ENCODE measurements at regions not wholly inside any gene's neighbourhood (a gene's known extent, or its start where the extent isn't known, plus 50 kb on each side); places are given as distances from the start of the nearest gene placed in this dataset.

DNA sequence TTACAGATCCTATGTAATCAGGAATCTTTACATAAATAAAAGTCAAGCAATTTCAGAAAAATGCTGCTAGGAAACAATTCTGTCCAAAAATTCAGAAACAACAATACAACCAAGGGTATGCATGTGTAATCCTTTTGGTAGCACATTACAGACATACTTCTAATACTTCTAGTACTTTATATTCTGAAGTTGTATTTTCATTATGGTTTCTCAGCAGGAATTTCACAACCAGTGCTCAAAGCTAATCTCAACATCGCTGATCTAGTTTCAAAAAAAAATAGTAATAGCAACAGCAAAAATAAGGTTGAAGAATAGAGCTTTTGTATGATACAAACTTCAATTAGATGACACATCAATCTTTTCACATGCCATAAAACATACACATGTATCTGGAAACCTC lies 545.2 kb downstream of the LTN1 start:
- H3K4me3 ChIP-seq: no peak overlapping the region

More for the DNA sequence above, 545.2 kb downstream of the LTN1 start:
- Mint-ChIP-seq H3K27ac (no peak overlapping the region), H3K27me3 (ENCODE audit: insufficient read depth, low read depth, poor library complexity) (no peaks in the 10 kb centered on the region), H3K4me1 (no peaks in the 10 kb centered on the region), H3K4me3 (no peak overlapping the region), H3K9me3 (0 out of 3 replicates have a peak, but pooled peaks cover 4% of the 10 kb centered on the region), H3K36me3 (ENCODE audit: low read depth) (no peaks in the 10 kb centered on the region)
- Histone ChIP-seq H3K4me1 (ENCODE audit: insufficient read depth) (no peaks in the 10 kb centered on the region), H3K79me2 (replicated peaks; ENCODE audit: insufficient read depth) (no peaks in the 10 kb centered on the region), H4K20me1 (replicated peaks; ENCODE audit: insufficient read depth) (no peaks in the 10 kb centered on the region), H3K9me2 (ENCODE audit: insufficient read depth) (no peaks in the 10 kb centered on the region; the same call in 1 of the 2 replicates), H3K4me2 (no peak overlapping the region), H3F3A (replicated peaks; ENCODE audit: low read depth) (no peaks in the 10 kb centered on the region), H3K36me3 (ENCODE audit: insufficient read depth) (no peaks in the 10 kb centered on the region), H3K27ac (ENCODE audit: low read depth) (no peak overlapping the region), H2AFZ (no peak overlapping the region), H3K27me3 (ENCODE audit: insufficient read depth) (no peaks in the 10 kb centered on the region)
- DNase-seq (ENCODE audit: low spot score): no peak
- ATAC-seq: no peak
- no peak for TF ChIP-seq CREB1 (CRISPR knock-in tag; IDR thresholded peaks at IDR 0.05; ENCODE audit: low read depth)
- no peak for TF ChIP-seq POLR2AphosphoS5 (IDR thresholded peaks at IDR 0.05; ENCODE audit: low read depth)
- TF ChIP-seq ZNF114 (CRISPR knock-in tag; IDR thresholded peaks at IDR 0.05): no peak
- no peak for TF ChIP-seq ZNF331 (CRISPR knock-in tag; IDR thresholded peaks at IDR 0.05; ENCODE audit: low read depth)
- no peak for TF ChIP-seq NANOG (IDR thresholded peaks at IDR 0.05; ENCODE audit: borderline replicate concordance)
- TF ChIP-seq, protein P1, sequence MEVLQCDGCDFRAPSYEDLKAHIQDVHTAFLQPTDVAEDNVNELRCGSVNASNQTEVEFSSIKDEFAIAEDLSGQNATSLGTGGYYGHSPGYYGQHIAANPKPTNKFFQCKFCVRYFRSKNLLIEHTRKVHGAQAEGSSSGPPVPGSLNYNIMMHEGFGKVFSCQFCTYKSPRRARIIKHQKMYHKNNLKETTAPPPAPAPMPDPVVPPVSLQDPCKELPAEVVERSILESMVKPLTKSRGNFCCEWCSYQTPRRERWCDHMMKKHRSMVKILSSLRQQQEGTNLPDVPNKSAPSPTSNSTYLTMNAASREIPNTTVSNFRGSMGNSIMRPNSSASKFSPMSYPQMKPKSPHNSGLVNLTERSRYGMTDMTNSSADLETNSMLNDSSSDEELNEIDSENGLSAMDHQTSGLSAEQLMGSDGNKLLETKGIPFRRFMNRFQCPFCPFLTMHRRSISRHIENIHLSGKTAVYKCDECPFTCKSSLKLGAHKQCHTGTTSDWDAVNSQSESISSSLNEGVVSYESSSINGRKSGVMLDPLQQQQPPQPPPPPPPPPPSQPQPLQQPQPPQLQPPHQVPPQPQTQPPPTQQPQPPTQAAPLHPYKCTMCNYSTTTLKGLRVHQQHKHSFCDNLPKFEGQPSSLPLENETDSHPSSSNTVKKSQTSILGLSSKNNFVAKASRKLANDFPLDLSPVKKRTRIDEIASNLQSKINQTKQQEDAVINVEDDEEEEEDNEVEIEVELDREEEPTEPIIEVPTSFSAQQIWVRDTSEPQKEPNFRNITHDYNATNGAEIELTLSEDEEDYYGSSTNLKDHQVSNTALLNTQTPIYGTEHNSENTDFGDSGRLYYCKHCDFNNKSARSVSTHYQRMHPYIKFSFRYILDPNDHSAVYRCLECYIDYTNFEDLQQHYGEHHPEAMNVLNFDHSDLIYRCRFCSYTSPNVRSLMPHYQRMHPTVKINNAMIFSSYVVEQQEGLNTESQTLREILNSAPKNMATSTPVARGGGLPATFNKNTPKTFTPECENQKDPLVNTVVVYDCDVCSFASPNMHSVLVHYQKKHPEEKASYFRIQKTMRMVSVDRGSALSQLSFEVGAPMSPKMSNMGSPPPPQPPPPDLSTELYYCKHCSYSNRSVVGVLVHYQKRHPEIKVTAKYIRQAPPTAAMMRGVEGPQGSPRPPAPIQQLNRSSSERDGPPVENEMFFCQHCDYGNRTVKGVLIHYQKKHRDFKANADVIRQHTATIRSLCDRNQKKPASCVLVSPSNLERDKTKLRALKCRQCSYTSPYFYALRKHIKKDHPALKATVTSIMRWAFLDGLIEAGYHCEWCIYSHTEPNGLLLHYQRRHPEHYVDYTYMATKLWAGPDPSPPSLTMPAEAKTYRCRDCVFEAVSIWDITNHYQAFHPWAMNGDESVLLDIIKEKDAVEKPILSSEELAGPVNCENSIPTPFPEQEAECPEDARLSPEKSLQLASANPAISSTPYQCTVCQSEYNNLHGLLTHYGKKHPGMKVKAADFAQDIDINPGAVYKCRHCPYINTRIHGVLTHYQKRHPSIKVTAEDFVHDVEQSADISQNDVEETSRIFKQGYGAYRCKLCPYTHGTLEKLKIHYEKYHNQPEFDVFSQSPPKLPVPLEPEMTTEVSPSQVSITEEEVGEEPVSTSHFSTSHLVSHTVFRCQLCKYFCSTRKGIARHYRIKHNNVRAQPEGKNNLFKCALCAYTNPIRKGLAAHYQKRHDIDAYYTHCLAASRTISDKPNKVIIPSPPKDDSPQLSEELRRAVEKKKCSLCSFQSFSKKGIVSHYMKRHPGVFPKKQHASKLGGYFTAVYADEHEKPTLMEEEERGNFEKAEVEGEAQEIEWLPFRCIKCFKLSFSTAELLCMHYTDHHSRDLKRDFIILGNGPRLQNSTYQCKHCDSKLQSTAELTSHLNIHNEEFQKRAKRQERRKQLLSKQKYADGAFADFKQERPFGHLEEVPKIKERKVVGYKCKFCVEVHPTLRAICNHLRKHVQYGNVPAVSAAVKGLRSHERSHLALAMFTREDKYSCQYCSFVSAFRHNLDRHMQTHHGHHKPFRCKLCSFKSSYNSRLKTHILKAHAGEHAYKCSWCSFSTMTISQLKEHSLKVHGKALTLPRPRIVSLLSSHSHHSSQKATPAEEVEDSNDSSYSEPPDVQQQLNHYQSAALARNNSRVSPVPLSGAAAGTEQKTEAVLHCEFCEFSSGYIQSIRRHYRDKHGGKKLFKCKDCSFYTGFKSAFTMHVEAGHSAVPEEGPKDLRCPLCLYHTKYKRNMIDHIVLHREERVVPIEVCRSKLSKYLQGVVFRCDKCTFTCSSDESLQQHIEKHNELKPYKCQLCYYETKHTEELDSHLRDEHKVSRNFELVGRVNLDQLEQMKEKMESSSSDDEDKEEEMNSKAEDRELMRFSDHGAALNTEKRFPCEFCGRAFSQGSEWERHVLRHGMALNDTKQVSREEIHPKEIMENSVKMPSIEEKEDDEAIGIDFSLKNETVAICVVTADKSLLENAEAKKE (CRISPR knock-in tag; IDR thresholded peaks at IDR 0.05): no peak
- no peak for TF ChIP-seq CTCF (conservative IDR thresholded peaks at IDR 0.05; ENCODE audit: low read depth in 2 of 2)
- TF ChIP-seq JUNB (IDR thresholded peaks at IDR 0.05; ENCODE audit: unreplicated experiment): no peak
- no peak for TF ChIP-seq EZH2phosphoT487 (IDR thresholded peaks at IDR 0.05; ENCODE audit: unreplicated experiment)

Measured in GM23338 (cell line).